Cerebellar nuclear complex (tissue), 1 donor: ENCODE measurements at regions not wholly inside any gene's neighbourhood (a gene's known extent, or its start where the extent isn't known, plus 50 kb on each side); places are given as distances from the start of the nearest gene placed in this dataset.

Experiments used
- DNase-seq, 2 experiments: peaks; one replicate each; lab custom pipeline; 2025; lab: John Stamatoyannopoulos, UW

DNA sequence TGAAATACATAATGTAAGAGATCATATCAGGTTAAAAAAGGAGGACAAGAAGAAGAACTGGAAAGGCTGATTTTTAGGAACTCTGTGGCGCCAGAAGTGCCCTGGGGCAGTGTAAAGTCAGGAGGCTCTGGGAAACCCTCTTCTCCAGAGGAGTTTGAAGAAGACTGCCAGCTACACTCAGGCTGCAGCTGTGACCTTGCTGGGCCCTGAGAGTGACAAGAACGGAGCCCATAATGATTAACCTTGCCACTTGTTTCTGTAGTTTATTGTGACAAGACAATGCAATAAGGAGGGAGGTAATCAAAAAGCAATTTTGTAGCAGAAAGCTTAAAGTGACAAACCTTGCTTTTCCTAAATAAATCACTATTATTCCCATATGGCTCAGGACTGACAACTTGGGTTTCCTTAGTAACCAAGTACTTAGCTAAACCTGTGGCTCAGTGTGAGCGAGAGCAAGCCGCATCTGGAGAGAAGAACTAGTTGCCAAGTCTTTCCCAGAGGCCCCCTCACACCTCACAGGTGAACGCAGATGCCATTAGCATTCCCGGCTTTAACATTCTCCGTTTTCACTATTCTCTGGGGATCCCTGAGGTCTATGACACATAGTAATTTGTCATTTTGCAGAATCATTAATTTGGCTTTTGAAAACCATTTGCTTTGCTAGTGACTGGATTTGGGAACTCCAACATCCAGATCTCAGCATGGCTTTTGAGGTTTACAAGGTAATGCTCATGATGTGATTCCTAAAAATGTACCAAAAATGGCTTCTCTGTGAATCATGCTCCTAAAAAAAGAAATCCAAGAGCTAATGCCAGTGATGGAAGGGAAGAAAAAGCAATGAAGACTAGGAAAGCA, 115.9 kb downstream of the OMA1 start:
- no peak for DNase-seq

DNA sequence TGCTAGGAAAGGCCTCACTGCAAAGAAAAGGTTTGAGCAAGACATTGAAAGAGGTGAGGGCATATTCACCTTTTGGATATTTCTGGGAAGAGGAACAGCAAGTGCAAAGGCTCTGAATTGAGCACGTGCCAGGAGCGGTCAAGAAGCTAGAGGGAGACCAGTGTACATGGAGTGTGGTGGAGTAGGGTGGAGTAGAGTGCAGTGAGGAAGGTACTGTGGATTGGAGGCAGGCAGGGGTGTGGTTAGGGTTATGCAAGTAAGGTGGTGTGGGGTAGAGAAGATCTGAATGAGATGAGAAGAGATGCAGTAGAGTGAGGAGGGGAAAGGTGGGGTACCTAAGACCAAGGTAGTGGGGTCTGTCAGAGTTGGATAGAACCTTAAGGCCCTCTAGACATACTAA, 119.6 kb downstream of the OMA1 start:
- DNase-seq, result no peak

DNA sequence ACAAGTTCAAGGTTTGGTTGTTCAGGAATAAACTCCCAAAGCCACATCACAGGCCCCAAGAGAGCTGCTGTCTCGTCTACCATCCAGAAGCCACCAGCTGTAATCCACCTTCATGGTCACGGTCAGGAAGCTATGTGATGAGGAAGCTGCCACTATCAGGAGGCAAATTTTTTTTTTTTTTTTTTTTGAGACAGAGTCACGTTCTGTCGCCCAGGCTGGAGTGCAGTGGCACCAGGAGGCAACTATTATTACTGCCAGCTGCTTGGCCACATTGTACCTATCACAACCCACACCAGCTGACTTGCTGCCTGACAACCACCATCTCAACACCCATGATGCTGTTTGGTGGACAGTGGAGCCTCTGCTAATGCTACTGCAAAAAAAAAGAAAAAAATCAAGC, 124.1 kb downstream of the OMA1 start:
- DNase-seq, result no peak

DNA sequence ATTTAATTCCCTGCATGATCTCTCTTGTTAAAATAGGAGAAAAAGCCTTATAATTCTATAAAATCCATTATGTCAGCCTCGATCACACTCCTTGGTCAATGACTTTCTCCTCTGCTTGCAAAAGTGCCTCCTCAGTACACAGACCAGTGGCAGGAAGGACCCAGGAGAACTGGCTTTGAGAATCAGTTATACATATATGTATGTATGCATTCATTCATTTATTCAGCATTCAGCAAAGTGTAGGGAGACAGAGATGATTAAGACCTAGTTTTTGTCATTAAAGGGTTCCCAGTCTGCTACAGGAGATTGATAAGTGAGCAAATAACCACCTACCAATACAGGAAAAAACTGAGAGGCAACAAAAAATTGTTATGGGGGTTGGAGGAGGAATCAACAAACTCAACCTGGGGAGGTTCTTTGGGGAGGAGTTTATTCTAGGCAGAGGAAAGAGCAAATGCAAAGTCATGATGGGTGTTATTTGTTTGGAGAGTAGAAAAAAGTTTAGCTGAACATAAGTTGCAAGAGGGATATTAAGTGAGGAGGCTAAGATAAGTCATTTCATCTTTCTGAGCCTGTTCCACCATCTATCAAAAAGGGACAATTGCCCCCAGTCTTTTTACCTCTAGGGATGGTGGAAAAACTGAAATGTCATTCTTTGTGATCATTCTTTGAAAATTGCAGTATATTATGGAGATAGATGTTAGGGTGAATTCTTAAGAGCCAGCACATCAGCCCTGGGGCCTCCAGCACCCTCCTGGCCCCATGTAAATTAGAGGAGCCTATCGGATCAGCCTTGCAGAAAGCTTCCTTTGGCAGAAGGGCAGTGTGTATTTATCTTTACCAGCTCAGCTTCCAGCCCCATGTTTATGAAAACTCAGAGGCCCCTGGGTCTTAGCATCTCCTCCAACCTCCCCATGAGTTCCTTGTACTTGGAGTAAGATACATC, 128.0 kb downstream of the OMA1 start:
- no peak for DNase-seq

DNA sequence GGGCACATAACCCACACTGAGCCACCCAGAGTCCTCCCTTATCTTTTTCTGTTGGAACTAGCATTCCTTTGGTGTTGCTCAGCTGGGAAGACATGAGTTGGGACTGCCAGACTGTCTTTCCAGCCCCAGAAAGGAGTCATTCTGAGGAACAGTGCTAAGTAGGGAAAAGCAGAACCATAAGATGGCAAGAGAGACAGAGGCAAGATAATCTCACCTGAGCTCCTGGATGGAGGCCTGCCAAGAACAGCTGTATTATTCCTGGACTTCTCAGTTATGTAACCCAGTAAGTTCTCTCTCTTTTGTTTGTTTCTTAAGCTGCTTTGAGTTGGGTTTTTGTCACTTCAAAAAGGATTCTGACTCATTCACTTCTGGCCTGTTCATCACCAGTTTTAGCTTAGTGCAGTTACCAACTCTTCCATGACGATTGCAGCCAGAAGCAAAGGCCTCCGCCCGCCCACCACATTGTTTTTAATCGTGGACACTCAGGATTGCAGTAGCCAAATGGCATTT, 134.4 kb downstream of the OMA1 start:
- no peak for DNase-seq

GRCh38 chr1:58409890-58410289, 136.6 kb downstream of the OMA1 start:
- no peak for DNase-seq

DNA sequence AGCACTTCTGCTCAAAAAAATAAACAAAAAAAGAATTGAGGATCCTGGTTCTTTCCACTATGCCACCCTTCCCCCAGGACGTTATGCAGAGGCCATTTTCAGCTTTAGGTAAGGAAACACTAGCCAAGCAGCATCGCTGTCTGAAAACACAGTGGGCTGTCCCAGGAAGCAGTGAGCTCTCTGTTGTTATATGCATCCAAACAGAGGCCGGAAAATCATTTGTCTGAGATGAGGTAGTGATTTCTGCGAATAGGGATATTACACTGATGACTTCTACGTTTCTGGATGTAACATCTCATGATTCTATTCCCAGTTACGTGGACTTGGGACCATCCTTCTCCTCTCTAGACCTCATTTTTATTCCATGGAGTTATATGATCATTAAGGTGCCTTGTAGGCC, 137.2 kb downstream of the OMA1 start:
- no peak for DNase-seq

- no peak for DNase-seq
Observed at GRCh38 chr1:58406301-58407071, 140.0 kb downstream of the OMA1 start.

- no peak for DNase-seq
Observed at GRCh38 chr1:58405660-58406059, 140.9 kb downstream of the OMA1 start.

- no peak for DNase-seq
Observed at GRCh38 chr1:58403894-58404293, 142.6 kb downstream of the OMA1 start.

- DNase-seq, result no peak
Observed at GRCh38 chr1:58402444-58402843, 144.1 kb downstream of the OMA1 start.

- no peak for DNase-seq
Observed at GRCh38 chr1:58401991-58402390, 144.5 kb downstream of the OMA1 start.

DNA sequence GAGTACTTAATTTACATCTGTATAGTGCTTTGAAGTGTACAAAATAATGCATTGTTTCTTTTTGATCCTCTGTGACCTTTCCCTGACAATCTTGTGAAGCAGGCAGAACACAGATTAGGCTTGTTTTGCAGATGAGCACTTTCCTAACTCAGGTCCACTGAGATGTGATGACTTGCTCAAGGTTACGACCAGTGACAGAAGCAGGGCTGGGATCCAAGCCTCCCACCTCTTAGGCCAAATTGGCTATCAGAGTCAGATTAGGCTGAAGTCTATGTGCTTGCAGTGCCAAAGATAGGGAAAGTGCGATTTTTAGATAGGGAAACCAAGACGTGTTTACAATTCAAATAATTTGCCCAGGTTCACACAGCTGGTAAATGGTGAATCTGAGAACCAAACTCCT, 147.3 kb downstream of the OMA1 start:
- no peak for DNase-seq

GRCh38 chr1:58398714-58399113, 147.8 kb downstream of the OMA1 start:
- DNase-seq, result no peak

DNA sequence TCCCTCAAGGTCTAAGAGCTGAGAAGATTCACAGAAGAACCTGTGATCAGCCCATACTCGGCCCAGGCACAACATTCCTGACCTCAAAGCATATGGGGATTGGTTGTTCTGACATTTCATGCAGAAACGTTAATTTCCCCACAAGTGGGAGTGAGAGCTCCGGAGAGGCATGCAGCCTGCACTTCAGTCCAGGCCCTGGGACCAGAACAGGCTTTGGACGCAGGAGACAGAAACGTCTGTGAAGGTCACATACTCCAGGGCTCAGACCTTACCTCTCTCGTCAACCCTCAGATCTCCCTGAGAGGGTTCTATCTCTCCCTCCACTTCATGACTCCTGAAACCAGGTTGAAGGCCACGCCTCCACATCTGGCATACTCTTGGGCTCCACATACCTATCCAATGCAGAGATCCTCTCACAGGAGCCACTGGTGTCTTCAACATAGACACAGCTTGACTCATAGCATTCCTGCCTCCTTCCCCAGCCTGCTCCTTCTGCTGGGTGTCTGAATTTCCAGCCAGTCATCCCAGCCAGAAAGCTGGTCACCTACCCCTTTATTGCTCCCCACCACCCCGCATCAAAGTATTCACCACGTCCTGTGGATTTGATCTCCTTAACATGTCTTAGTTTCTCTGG, 149.2 kb downstream of the OMA1 start:
- DNase-seq, result no peak

DNA sequence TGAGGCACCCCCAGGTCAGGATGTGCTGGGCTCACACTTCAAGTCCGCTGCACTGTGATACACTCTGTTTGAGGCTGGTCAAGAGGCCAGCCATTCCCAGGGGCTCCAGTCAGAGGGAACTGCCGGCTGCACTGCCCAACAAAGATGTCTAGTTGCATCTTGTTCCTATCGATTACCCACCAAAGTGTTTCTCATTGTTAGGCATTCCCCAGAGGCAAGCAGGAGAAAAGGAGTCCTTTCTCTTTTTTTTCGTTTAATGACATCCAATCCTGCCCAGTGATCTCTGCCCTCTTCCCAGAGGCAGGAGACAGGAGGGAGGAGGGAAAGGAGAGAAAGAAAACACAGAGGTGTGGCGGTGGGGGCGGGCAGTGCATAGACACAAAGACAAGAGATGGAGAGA, 150.4 kb downstream of the OMA1 start:
- no peak for DNase-seq

GRCh38 chr1:58395355-58395754, 151.2 kb downstream of the OMA1 start:
- DNase-seq, result no peak

DNA sequence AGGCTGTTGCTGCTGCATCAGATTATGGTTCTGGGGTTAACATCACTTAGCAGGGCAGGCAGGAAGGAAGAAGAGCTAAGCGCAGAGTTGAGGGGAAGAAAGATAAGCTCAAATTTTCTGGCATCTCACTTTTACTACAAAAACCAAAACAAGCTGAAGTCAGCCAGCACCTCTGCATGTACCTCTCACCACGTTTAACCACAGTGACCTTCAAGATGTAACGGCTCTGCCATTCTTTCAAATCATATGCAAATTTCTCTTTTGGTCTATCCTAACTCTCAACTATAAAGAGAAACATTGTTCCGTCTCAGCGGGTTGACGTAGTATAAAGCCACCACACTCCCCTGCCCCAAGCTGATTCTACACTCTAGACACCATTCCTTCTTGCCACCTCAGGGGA, 154.4 kb downstream of the OMA1 start:
- DNase-seq, result no peak

DNA sequence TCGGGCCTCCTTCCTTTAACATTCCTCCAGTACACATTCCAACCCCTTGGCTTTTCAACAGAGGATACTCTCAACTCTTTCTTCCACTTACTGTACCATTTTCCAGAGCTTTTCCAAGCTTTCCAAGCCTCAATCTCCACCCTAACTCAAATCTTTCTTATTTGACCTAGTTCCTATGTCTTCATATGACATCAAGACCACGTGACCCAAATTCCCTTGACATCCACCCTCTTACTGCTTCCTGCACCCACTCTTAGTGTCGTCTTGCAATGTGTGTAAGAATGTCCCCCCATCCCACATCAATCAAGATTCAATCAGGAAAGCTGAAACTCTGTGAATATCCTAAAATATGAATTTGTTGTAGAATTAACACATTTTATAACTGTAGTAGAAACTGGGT, 155.0 kb downstream of the OMA1 start:
- no peak for DNase-seq

DNA sequence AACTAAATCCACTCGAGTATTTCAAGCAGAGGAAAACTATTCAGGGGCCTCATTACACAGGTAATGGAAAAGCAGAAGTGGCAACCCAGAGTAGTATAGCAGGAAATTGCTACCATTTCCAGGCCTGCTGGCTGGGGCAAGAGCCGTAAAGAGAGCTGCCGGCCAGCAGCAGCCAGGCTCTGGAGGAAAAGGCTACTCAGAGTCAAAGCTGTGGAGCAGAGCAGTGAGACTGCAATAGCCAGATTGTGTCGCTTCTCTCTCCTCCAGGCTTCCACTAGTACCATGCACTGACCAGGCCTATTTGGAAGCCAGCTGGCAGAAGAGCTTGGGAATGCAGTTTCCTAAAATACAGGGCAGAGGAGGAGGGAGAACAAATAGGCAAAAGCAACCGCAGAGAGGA, 155.5 kb downstream of the OMA1 start:
- no peak for DNase-seq

- DNase-seq, result no peak
Observed at GRCh38 chr1:58390091-58390490, 156.4 kb downstream of the OMA1 start.

DNA sequence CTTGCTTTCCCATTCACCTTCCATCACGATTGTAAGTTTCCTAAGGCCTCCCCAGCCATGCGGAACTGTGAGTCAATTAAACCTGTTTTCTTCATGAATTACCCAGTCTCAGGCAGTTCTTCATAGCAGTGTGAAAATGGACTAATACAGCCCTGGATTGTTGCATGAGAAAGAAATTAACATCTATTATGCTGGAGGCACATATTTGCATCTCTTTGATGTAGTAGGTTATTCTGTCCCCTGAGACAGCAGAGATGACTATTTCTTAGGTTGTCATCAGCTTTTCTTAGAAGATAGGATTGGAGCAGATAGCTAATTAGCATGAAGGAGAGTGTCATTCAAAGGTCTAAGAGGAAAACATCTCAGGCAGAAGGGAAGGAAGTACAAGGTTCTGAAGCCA, 166.2 kb downstream of the OMA1 start:
- no peak for DNase-seq
